ENCODE measurements at regions not wholly inside any gene's neighbourhood (a gene's known extent, or its start where the extent isn't known, plus 50 kb on each side); places are given as distances from the start of the nearest gene placed in this dataset.

DNA sequence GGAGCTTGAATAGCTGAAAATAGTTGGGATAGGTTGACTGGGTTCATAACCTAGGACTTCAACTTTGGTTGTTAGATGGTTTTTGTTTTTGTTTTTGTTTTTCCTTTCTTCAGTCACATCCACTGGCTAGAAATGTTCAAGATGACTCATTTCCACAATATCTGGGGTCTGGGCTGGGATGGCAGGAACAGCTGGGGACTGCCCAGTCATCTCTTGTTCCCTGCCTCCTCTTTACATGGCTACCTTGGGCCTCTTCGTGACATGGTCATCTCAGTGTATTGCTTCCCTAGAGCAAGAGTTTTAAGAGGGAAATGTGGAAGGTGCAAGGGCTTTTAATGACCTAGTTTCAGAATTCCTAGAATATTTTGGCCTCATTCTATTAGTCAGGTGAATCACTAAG, 915.8 kb downstream of the XPNPEP1 start:
- TF ChIP-seq EP300 (IDR thresholded peaks at IDR 0.05) (no peak), CTCF (IDR thresholded peaks at IDR 0.05) (no peak), POLR2A (IDR thresholded peaks at IDR 0.05) (no peak)

All from tibial nerve (tissue), 4 donors.